ENCODE measurements at regions not wholly inside any gene's neighbourhood (a gene's known extent, or its start where the extent isn't known, plus 50 kb on each side); places are given as distances from the start of the nearest gene placed in this dataset.

- Histone ChIP-seq H3K9me3 (no peaks in the 10 kb centered on the region), H3K4me1 (peaks cover 0 to 5% of the 10 kb centered on the region in 2 donors), H3K36me3 (no peaks in the 10 kb centered on the region), H3K4me3 (no peak overlapping the region), H3K27ac (peak overlapping the region; percentile 29 to 34), H3K27me3 (no peaks in the 10 kb centered on the region)
- TF ChIP-seq, protein P1, sequence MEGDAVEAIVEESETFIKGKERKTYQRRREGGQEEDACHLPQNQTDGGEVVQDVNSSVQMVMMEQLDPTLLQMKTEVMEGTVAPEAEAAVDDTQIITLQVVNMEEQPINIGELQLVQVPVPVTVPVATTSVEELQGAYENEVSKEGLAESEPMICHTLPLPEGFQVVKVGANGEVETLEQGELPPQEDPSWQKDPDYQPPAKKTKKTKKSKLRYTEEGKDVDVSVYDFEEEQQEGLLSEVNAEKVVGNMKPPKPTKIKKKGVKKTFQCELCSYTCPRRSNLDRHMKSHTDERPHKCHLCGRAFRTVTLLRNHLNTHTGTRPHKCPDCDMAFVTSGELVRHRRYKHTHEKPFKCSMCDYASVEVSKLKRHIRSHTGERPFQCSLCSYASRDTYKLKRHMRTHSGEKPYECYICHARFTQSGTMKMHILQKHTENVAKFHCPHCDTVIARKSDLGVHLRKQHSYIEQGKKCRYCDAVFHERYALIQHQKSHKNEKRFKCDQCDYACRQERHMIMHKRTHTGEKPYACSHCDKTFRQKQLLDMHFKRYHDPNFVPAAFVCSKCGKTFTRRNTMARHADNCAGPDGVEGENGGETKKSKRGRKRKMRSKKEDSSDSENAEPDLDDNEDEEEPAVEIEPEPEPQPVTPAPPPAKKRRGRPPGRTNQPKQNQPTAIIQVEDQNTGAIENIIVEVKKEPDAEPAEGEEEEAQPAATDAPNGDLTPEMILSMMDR (IDR thresholded peaks at IDR 0.05): no peak
- intact Hi-C loops (cut with DNase I): loop anchor here (10.0 kb wide), 1 partner anchor 559 kb away; the partner anchor contains the start of gene NRP1
- DNase-seq (ENCODE audit: low spot score in 2 of 2): no peak
Measured at GRCh38 chr10:33893506-33893905, 559.0 kb upstream of the NRP1 start.

GRCh38 chr10:33889371-33889770, 554.9 kb upstream of the NRP1 start:
- intact Hi-C loops (cut with DNase I): no loop called here
- DNase-seq (ENCODE audit: low spot score in 2 of 2): no peak
- no peaks in the 10 kb centered on the region for H3K36me3 ChIP-seq
- H3K4me1 ChIP-seq: peaks cover 0 to 5% of the 10 kb centered on the region in 2 donors
- no peaks in the 10 kb centered on the region for H3K27me3 ChIP-seq
- H3K4me3 ChIP-seq: no peak overlapping the region
- H3K27ac ChIP-seq: no peak overlapping the region
- H3K9me3 ChIP-seq: no peaks in the 10 kb centered on the region
- TF ChIP-seq, protein P1 (IDR thresholded peaks at IDR 0.05): no peak

- no peaks in the 10 kb centered on the region for H3K27me3 ChIP-seq
- no peaks in the 10 kb centered on the region for H3K36me3 ChIP-seq
- no peak overlapping the region for H3K4me3 ChIP-seq
- TF ChIP-seq, protein P1 (IDR thresholded peaks at IDR 0.05): no peak
- no peaks in the 10 kb centered on the region for H3K9me3 ChIP-seq
- no peak overlapping the region for H3K27ac ChIP-seq
- DNase-seq (ENCODE audit: low spot score in 2 of 2): no peak
- H3K4me1 ChIP-seq: no peaks in the 10 kb centered on the region
- intact Hi-C loops (cut with DNase I): no loop called here
Measured at GRCh38 chr10:33887188-33887587, 552.7 kb upstream of the NRP1 start.

GRCh38 chr10:33886299-33886698, 551.8 kb upstream of the NRP1 start:
- no peaks in the 10 kb centered on the region for H3K27me3 ChIP-seq
- H3K9me3 ChIP-seq: no peaks in the 10 kb centered on the region
- no peak overlapping the region for H3K27ac ChIP-seq
- DNase-seq (ENCODE audit: low spot score in 2 of 2): no peak
- no peak overlapping the region for H3K4me3 ChIP-seq
- intact Hi-C loops (cut with DNase I): no loop called here
- no peaks in the 10 kb centered on the region for H3K36me3 ChIP-seq
- no peaks in the 10 kb centered on the region for H3K4me1 ChIP-seq
- TF ChIP-seq, protein P1 (IDR thresholded peaks at IDR 0.05): no peak

GRCh38 chr10:33884604-33885003, 550.1 kb upstream of the NRP1 start:
- Histone ChIP-seq H3K36me3 (no peaks in the 10 kb centered on the region), H3K9me3 (no peaks in the 10 kb centered on the region), H3K27ac (no peak overlapping the region), H3K4me3 (no peak overlapping the region), H3K4me1 (no peaks in the 10 kb centered on the region), H3K27me3 (no peaks in the 10 kb centered on the region)
- DNase-seq (ENCODE audit: low spot score in 2 of 2): no peak
- intact Hi-C loops (cut with DNase I): no loop called here
- TF ChIP-seq, protein P1 (IDR thresholded peaks at IDR 0.05): no peak

DNA sequence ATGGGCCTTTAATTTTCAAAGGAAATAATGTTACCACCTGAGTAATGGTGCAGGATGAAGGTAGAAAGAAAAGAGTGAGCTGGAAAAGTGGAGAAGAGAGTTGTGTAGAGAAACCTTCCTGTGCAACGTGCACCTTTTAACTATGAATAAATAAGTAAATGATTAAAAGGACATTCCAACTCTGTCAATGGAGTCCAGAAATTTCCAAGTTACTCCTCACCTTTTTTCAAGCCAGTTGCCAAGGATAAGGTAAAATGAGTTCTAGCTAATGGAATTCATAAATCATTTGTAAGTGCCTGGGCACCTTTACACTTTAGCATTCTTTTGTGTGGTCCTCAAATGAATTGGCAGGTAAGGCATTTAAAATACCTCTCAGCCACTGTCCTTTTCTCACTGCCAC, 549.4 kb upstream of the NRP1 start:
- Histone ChIP-seq H3K9me3 (no peaks in the 10 kb centered on the region), H3K36me3 (no peaks in the 10 kb centered on the region), H3K27me3 (no peaks in the 10 kb centered on the region), H3K4me1 (no peaks in the 10 kb centered on the region), H3K27ac (no peak overlapping the region), H3K4me3 (no peak overlapping the region)
- TF ChIP-seq, protein P1 (IDR thresholded peaks at IDR 0.05): no peak
- no peak for DNase-seq (ENCODE audit: low spot score in 2 of 2)
- intact Hi-C loops (cut with DNase I): no loop called here

Data from ascending aorta (tissue), 2 donors.